Activated naive CD4-positive, alpha-beta T cell treated with anti-CD3 and anti-CD28 coated beads, Interleukin-2, amount 50 U/mL, for 24 hours (primary cell): ENCODE measurements at regions not wholly inside any gene's neighbourhood (a gene's known extent, or its start where the extent isn't known, plus 50 kb on each side); places are given as distances from the start of the nearest gene placed in this dataset.

Experiments used
- H3K27ac Mint-ChIP-seq: one replicate; pipeline ENCODE4 v1.8.0; 2021; ENCODE audit warnings: mild to moderate bottlenecking, mixed read lengths
- H3K27me3 Mint-ChIP-seq: one replicate; pipeline ENCODE4 v1.8.0; 2021; ENCODE audit warnings: mixed read lengths
- H3K36me3 Mint-ChIP-seq: one replicate; pipeline ENCODE4 v1.8.0; 2021; ENCODE audit warnings: mixed read lengths
- H3K4me1 Mint-ChIP-seq: one replicate; pipeline ENCODE4 v1.8.0; 2021; ENCODE audit warnings: mixed read lengths
- H3K4me3 Mint-ChIP-seq: one replicate; pipeline ENCODE4 v1.8.0; 2021; ENCODE audit warnings: mild to moderate bottlenecking, mixed read lengths
- H3K9me3 Mint-ChIP-seq: one replicate; pipeline ENCODE4 v1.8.0; 2021; ENCODE audit warnings: mixed read lengths

GRCh38 chr1:102105931-102106550 is 109.3 kb upstream of the OLFM3 start:
- H3K27ac Mint-ChIP-seq, result no peak overlapping the region
- no peaks in the 10 kb centered on the region for H3K36me3 Mint-ChIP-seq
- H3K4me3 Mint-ChIP-seq, result no peak overlapping the region
- H3K27me3 Mint-ChIP-seq, result no peaks in the 10 kb centered on the region
- H3K9me3 Mint-ChIP-seq, result peaks cover 7% of the 10 kb centered on the region
- no peaks in the 10 kb centered on the region for H3K4me1 Mint-ChIP-seq

DNA sequence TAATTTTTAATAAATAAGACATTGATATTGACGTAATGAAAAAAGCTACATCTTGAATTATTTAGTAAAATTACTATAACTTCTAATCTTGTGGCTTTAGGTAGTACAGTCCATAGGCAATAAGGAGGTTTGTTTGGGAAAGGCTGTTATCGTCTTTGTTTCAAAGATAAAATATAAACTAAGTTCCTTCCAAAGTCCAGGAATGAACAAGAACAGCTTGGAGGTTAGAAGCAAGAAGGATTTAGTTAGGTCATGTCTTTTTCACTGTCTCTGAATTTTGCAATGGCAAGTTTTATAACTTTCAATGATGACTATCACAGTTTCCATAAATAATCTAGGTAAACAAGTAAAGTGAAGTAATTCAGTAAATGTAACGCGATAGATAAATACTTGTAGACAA is 106.9 kb upstream of the OLFM3 start:
- H3K27ac Mint-ChIP-seq, result no peak overlapping the region
- no peak overlapping the region for H3K4me3 Mint-ChIP-seq
- peaks cover 1% of the 10 kb centered on the region for H3K27me3 Mint-ChIP-seq
- H3K36me3 Mint-ChIP-seq, result no peaks in the 10 kb centered on the region
- no peaks in the 10 kb centered on the region for H3K4me1 Mint-ChIP-seq
- peaks cover 7% of the 10 kb centered on the region for H3K9me3 Mint-ChIP-seq

DNA sequence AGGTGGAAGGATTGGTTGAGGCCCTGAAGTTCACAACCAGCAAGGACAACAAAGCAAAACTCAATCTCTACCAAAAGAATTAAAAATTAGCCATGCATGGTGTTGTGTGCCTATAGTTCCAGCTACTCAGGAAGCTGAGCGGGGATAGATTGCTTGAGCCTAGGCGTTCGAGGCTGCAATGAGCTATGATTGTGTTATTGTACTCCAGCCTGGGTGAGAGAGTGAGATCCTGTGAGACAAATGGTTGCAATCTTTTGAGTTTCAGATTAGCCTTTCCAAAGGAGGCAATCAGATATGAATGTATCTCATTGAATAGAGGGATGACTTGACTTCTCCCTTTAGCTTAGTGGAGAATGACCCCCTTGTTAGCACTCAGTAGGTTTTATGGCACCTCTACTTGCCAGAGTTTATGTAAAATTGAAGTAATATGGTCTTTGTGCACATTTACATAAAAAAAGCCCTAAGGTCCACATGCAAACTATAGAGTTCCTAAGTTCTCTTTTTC is 105.6 kb upstream of the OLFM3 start:
- Mint-ChIP-seq H3K36me3 (no peaks in the 10 kb centered on the region), H3K27me3 (peaks cover 1% of the 10 kb centered on the region), H3K4me3 (no peak overlapping the region), H3K4me1 (no peaks in the 10 kb centered on the region), H3K9me3 (peaks cover 1% of the 10 kb centered on the region), H3K27ac (no peak overlapping the region)

DNA sequence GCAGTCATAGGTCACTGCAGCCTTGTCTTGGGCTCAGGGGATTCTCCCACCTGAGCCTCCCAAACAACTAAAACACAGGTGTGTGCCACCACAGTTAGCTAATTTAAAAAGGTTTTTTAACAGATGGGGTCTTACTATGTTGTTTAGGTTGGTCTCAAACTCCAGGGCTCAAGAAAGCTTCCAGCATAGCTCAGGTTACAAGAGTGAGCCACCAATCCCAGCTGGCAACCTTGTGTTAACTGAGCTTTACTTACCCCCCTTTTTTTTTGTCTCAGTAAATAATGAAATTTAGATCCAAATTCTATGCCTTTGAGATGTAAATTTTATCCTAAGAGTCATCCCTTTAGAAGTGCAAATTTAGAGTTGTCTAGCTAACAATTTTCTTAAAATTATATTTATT is 103.9 kb upstream of the OLFM3 start:
- Mint-ChIP-seq H3K27ac (no peak overlapping the region), H3K4me3 (no peak overlapping the region), H3K9me3 (no peaks in the 10 kb centered on the region), H3K27me3 (peaks cover 1% of the 10 kb centered on the region), H3K36me3 (no peaks in the 10 kb centered on the region), H3K4me1 (no peaks in the 10 kb centered on the region)

DNA sequence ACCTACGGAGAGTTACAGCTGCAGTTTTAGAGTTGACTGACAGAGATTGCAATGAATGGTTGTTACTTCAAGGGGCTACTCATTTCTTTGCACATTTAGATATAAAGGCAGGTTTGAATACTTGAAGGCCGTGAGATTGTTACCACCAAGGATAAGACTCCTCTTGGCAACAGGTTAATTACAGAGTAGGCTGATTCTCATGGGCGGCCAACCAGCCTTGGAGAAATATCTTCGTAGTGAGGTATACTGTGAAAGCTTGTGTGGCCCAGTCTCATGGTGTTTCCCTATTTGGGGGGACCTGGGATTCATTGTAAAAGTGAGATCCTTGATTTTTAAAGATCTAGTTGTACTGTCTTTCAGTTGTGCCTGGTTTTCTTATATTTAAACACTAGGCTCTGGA is 103.2 kb upstream of the OLFM3 start:
- Mint-ChIP-seq H3K9me3 (no peaks in the 10 kb centered on the region), H3K4me3 (no peak overlapping the region), H3K36me3 (no peaks in the 10 kb centered on the region), H3K4me1 (no peaks in the 10 kb centered on the region), H3K27ac (no peak overlapping the region), H3K27me3 (peaks cover 1% of the 10 kb centered on the region)

GRCh38 chr1:102098536-102098935 is 101.8 kb upstream of the OLFM3 start:
- H3K27ac Mint-ChIP-seq, result no peak overlapping the region
- H3K4me1 Mint-ChIP-seq, result no peaks in the 10 kb centered on the region
- H3K27me3 Mint-ChIP-seq, result peaks cover 1% of the 10 kb centered on the region
- no peaks in the 10 kb centered on the region for H3K9me3 Mint-ChIP-seq
- H3K36me3 Mint-ChIP-seq, result no peaks in the 10 kb centered on the region
- no peak overlapping the region for H3K4me3 Mint-ChIP-seq

DNA sequence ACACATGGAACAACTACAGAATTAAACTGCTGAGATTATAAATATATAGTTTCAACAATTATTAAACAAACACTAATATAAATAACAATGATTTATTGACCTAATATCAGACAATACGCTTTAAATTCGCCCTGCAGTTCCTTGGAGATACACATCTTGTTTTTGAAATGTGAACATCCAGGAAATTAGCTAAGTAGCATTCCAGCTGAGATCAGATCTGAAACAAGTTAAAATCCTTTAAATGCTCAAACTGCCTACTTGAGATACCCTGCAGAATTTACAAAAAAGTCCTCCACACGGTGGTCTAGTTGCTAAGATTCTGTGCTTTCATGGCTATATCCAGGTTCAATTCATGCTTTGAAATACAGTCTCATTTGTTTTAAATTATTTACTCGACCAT is 101.4 kb upstream of the OLFM3 start:
- Mint-ChIP-seq H3K4me3 (no peak overlapping the region), H3K36me3 (no peaks in the 10 kb centered on the region), H3K9me3 (no peaks in the 10 kb centered on the region)

GRCh38 chr1:102097451-102097850 is 100.7 kb upstream of the OLFM3 start:
- peaks cover 1% of the 10 kb centered on the region for H3K27me3 Mint-ChIP-seq
- H3K27ac Mint-ChIP-seq, result no peak overlapping the region
- no peaks in the 10 kb centered on the region for H3K36me3 Mint-ChIP-seq

More for the DNA sequence above, 101.4 kb upstream of the OLFM3 start:
- Mint-ChIP-seq H3K4me1 (no peaks in the 10 kb centered on the region), H3K27ac (no peak overlapping the region), H3K27me3 (peaks cover 1% of the 10 kb centered on the region)

DNA sequence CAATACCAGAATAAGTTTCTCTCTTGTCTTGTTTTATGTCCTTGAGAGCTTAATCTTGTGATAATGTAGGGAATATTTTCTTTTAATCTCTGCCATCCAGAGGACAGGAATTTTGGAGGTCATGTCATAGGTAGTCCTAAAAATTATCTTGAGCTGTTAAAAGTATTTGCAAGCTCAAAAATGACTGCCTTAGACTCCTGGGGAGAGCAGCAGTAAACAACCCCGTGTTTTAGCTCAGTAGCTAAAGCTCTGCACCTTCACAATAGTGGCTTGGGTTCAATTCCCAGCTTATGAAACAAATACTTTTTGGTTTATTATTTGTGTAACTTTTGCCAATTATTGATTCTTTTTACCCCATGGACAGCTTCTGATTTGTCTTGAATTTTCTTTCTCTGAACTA is 99.4 kb upstream of the OLFM3 start:
- H3K27me3 Mint-ChIP-seq, result peaks cover 1% of the 10 kb centered on the region
- H3K4me1 Mint-ChIP-seq, result no peaks in the 10 kb centered on the region
- H3K27ac Mint-ChIP-seq, result peak overlapping the region; percentile 1
- H3K36me3 Mint-ChIP-seq, result no peaks in the 10 kb centered on the region
- no peak overlapping the region for H3K4me3 Mint-ChIP-seq
- no peaks in the 10 kb centered on the region for H3K9me3 Mint-ChIP-seq

More at GRCh38 chr1:102097451-102097850, 100.7 kb upstream of the OLFM3 start:
- no peaks in the 10 kb centered on the region for H3K4me1 Mint-ChIP-seq
- H3K9me3 Mint-ChIP-seq, result no peaks in the 10 kb centered on the region
- no peak overlapping the region for H3K4me3 Mint-ChIP-seq

- H3K27ac Mint-ChIP-seq, result no peak overlapping the region
- H3K36me3 Mint-ChIP-seq, result no peaks in the 10 kb centered on the region
- H3K4me1 Mint-ChIP-seq, result no peaks in the 10 kb centered on the region
- H3K27me3 Mint-ChIP-seq, result no peaks in the 10 kb centered on the region
- H3K9me3 Mint-ChIP-seq, result no peaks in the 10 kb centered on the region
- no peak overlapping the region for H3K4me3 Mint-ChIP-seq
Measured at GRCh38 chr1:102089791-102090190, 93.1 kb upstream of the OLFM3 start.

DNA sequence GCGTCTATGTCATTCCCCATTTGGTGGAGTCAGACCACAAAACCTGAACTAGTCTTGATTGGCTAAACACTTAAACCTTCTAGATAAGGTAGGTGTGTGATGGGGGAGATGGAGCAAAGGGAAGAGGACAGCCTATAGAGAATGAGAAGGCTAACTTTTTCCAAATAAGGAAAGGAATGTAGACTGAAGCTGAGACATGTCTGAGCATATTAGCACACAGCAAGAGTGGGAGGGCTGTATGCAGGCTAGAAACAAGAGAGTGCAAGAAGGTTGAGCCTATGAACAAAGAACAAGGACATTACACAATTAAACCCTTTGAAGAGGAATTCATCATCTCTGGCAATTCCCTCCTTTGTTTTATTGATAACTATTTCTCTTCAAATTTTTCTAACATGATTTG is 89.2 kb upstream of the OLFM3 start:
- no peaks in the 10 kb centered on the region for H3K36me3 Mint-ChIP-seq
- no peak overlapping the region for H3K4me3 Mint-ChIP-seq
- no peaks in the 10 kb centered on the region for H3K9me3 Mint-ChIP-seq
- H3K27ac Mint-ChIP-seq, result no peak overlapping the region
- H3K27me3 Mint-ChIP-seq, result no peaks in the 10 kb centered on the region
- no peaks in the 10 kb centered on the region for H3K4me1 Mint-ChIP-seq

DNA sequence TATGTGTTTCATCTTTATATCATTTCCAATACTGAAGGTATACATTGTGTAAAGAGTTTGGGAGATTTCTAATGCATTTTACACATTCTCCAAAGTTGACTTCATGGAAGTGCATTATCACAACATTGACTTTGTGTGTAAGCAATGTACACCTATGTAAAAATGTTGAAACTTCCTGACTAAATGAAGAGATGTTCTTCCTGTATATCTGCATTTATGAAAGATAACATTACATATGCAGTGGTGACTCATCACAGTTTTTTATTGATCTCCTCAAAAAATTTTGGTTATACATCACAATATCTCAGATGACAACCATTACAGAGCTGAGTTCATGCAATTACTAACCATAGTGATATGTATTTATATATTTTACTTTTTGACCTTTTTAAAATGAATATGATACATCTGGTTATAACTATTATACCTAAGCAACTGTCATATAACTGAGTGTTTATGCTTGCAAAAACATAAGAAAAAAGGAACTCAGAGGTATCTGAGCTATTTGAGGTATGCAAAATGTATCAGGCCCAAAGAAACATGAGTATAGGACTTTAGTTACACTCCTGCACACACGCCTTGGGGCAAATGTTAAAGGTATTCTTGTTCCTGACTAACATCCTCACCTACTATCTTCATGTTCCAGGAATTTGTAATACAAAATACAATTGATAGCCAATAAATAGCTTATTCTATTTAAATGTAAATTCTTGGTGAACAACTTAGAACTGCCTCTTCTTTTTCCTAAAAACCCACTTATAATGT is 88.2 kb upstream of the OLFM3 start:
- Mint-ChIP-seq H3K4me1 (no peaks in the 10 kb centered on the region), H3K36me3 (no peaks in the 10 kb centered on the region), H3K9me3 (no peaks in the 10 kb centered on the region), H3K27ac (no peak overlapping the region), H3K27me3 (no peaks in the 10 kb centered on the region), H3K4me3 (no peak overlapping the region)

DNA sequence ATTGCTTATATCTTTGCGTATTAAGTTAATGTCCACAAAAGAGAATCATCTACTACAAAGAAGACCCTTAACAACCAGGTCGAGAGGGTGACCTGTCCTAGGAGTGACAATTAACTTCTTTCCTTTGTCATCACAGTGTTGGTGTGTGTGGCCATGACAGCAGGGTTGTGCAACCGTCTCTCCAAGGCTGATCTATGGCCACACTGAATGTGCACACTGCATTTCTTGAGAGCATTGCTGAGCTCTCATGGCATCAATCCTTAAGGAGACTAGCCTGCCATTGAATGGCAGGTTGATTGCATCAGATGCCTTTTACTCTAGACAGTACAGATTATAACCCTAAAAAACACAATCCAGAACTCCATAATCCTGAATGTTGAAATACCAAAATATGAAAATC is 86.5 kb upstream of the OLFM3 start:
- no peaks in the 10 kb centered on the region for H3K9me3 Mint-ChIP-seq
- H3K36me3 Mint-ChIP-seq, result no peaks in the 10 kb centered on the region
- no peak overlapping the region for H3K4me3 Mint-ChIP-seq

DNA sequence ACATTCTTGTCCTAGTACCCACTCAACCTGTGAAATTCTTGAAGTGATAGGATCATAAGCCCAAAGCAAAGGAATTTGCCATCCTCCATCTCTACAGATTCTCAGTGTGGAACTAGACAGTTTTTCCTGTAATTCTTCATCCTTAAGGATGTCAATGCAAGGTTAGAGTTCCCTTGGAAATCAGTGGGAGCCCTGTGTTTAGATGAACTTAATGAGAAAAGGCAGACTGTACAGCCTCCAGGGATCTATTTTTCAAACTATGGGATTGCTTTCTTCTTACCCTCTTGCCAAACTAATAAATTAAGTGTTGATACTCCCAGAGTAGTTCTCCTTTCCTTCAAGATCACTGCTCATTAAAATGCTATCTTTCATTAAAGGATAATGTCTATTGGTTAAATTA is 78.1 kb upstream of the OLFM3 start:
- peaks cover 4% of the 10 kb centered on the region for H3K9me3 Mint-ChIP-seq
- H3K4me3 Mint-ChIP-seq, result no peak overlapping the region
- H3K27ac Mint-ChIP-seq, result no peak overlapping the region
- H3K27me3 Mint-ChIP-seq, result no peaks in the 10 kb centered on the region
- no peaks in the 10 kb centered on the region for H3K4me1 Mint-ChIP-seq
- H3K36me3 Mint-ChIP-seq, result no peaks in the 10 kb centered on the region

More for the DNA sequence above, 86.5 kb upstream of the OLFM3 start:
- no peak overlapping the region for H3K27ac Mint-ChIP-seq
- H3K4me1 Mint-ChIP-seq, result no peaks in the 10 kb centered on the region
- no peaks in the 10 kb centered on the region for H3K27me3 Mint-ChIP-seq

- H3K36me3 Mint-ChIP-seq, result no peaks in the 10 kb centered on the region
- no peaks in the 10 kb centered on the region for H3K4me1 Mint-ChIP-seq
- peaks cover 22% of the 10 kb centered on the region for H3K9me3 Mint-ChIP-seq
- H3K4me3 Mint-ChIP-seq, result no peak overlapping the region
- H3K27ac Mint-ChIP-seq, result no peak overlapping the region
- no peaks in the 10 kb centered on the region for H3K27me3 Mint-ChIP-seq
Measured at GRCh38 chr1:102071451-102071850, 74.7 kb upstream of the OLFM3 start.

GRCh38 chr1:102050556-102050955 is 53.8 kb upstream of the OLFM3 start:
- Mint-ChIP-seq H3K36me3 (no peaks in the 10 kb centered on the region), H3K9me3 (no peaks in the 10 kb centered on the region), H3K4me3 (no peak overlapping the region), H3K27ac (no peak overlapping the region), H3K27me3 (no peaks in the 10 kb centered on the region), H3K4me1 (no peaks in the 10 kb centered on the region)
